ENCODE measurements at regions not wholly inside any gene's neighbourhood (a gene's known extent, or its start where the extent isn't known, plus 50 kb on each side); places are given as distances from the start of the nearest gene placed in this dataset.

GRCh38 chr10:29946953-29947700 lies 112.3 kb downstream of the JCAD start:
- no peak overlapping the region for H2AK5ac ChIP-seq (ENCODE audit: insufficient read length, low read length)
- no peak overlapping the region for H2BK5ac ChIP-seq (ENCODE audit: insufficient read length, low read length)
- no peak overlapping the region for H4K5ac ChIP-seq (ENCODE audit: insufficient read length, low read depth, low read length)
- no peaks in the 10 kb centered on the region for H3K27me3 ChIP-seq (ENCODE audit: insufficient read depth, low read length)
- H2BK120ac ChIP-seq (ENCODE audit: low read depth, low read length, poor library complexity, severe bottlenecking) = no peak overlapping the region
- H3K56ac ChIP-seq (ENCODE audit: insufficient read length, low read depth, low read length) = no peak overlapping the region
- no peak overlapping the region for H3K14ac ChIP-seq (ENCODE audit: insufficient read depth, low read length)
- H3T11ph ChIP-seq (ENCODE audit: low read length) = no peak overlapping the region
- no peak overlapping the region for H3K23ac ChIP-seq (ENCODE audit: insufficient read length, low read depth, low read length)
- TF ChIP-seq CTCF (conservative IDR thresholded peaks at IDR 0.05) = no peak
- H3K9ac ChIP-seq (ENCODE audit: extremely low read depth, insufficient read length, low read length) = no peak overlapping the region
- no peaks in the 10 kb centered on the region for H3K23me2 ChIP-seq (ENCODE audit: insufficient read length, low read depth, low read length, poor library complexity, severe bottlenecking)
- H3K9me3 Mint-ChIP-seq = no peaks in the 10 kb centered on the region
- no peaks in the 10 kb centered on the region for H3K79me1 ChIP-seq (ENCODE audit: insufficient read depth, low read depth, low read length, poor library complexity, severe bottlenecking)
- no peak for DNase-seq
- no peaks in the 10 kb centered on the region for H4K20me1 ChIP-seq (ENCODE audit: control insufficient read depth, insufficient read depth, insufficient read length)
- H3K4me1 Mint-ChIP-seq = peaks cover 7 to 15% of the 10 kb centered on the region in 2 experiments
- H3K27ac Mint-ChIP-seq = peak overlapping the region in 2 of 3 experiments; percentile 51 to 77; a peak in 2 of 7 replicates
- H3K36me3 Mint-ChIP-seq (ENCODE audit: insufficient read depth in 1 of 3, low read depth in 3 of 3) = no peaks in the 10 kb centered on the region; a peak in 1 of 7 replicates
- H3K18ac ChIP-seq (ENCODE audit: insufficient read length, low read depth, low read length) = no peak overlapping the region
- no peak overlapping the region for H3K4ac ChIP-seq (ENCODE audit: low read depth, low read length)
- 0 out of 2 replicates have a peak, but pooled peaks cover 4% of the 10 kb centered on the region for H3K4me1 ChIP-seq (ENCODE audit: insufficient read depth, low read length)
- H4K8ac ChIP-seq (replicated peaks; ENCODE audit: insufficient read length, low read depth, low read length) = no peak overlapping the region
- H3K27ac ChIP-seq (ENCODE audit: insufficient read length, low read depth, low read length) = no peak overlapping the region
- no peak overlapping the region for H2AFZ ChIP-seq (ENCODE audit: low read length)
- H3K4me2 ChIP-seq (ENCODE audit: insufficient read depth, insufficient read length, low read length) = no peak overlapping the region
- no peak overlapping the region for H4K91ac ChIP-seq (ENCODE audit: insufficient read length, low read depth, low read length)
- H2BK15ac ChIP-seq (ENCODE audit: low read depth, low read length) = no peak overlapping the region
- no peak overlapping the region for H2BK20ac ChIP-seq (ENCODE audit: low read depth, low read length, poor library complexity, severe bottlenecking)
- no peaks in the 10 kb centered on the region for H3K79me2 ChIP-seq (ENCODE audit: insufficient read depth, low read length)
- no peaks in the 10 kb centered on the region for H3K9me3 ChIP-seq (ENCODE audit: control insufficient read depth, low read depth, low read length)
- no CpG with 5 or more reads among the region's 9 CpGs for WGBS (ENCODE audit: extremely low coverage, insufficient read length, low lambda C conversion rate)
- H3K4me3 Mint-ChIP-seq = no peak overlapping the region
- H2BK12ac ChIP-seq (ENCODE audit: insufficient read length, low read depth, low read length) = no peak overlapping the region
- H3K27me3 Mint-ChIP-seq (ENCODE audit: low read depth) = peaks cover 2% of the 10 kb centered on the region; the same call in 1 of the 2 replicates
